Activated CD4-positive, alpha-beta memory T cell treated with anti-CD3 and anti-CD28 coated beads, Interleukin-2, amount 10 ng/mL, durations not matched to agents 7 days and 5 days (primary cell): ENCODE measurements at regions not wholly inside any gene's neighbourhood (a gene's known extent, or its start where the extent isn't known, plus 50 kb on each side); places are given as distances from the start of the nearest gene placed in this dataset.

Source experiments
- CTCF ChIA-PET: fragments of 350-600 bp; sonication (Branson Sonifier 250); formaldehyde crosslinking; loops from one replicate; lab custom pipeline; 2021; ENCODE audit warnings: antibody characterized with exemption, inconsistent platforms; lab: Charles Lee
- POLR2A ChIA-PET: fragments of 350-600 bp; sonication (Branson Sonifier 250); formaldehyde crosslinking; loops from one replicate; lab custom pipeline; 2021; ENCODE audit warnings: antibody characterized with exemption; lab: Charles Lee
- DNase-seq: peaks from one replicate; pipeline ENCODE4 v3.0.0-alpha.2; 2020
- H3K27ac Mint-ChIP-seq: one replicate; pipeline ENCODE4 v1.8.0; 2021; ENCODE audit warnings: mild to moderate bottlenecking, mixed read lengths
- H3K27me3 Mint-ChIP-seq: one replicate; pipeline ENCODE4 v1.8.0; 2021; ENCODE audit warnings: mixed read lengths
- H3K36me3 Mint-ChIP-seq: one replicate; pipeline ENCODE4 v1.8.0; 2021; ENCODE audit warnings: low read depth, mixed read lengths
- H3K4me1 Mint-ChIP-seq: one replicate; pipeline ENCODE4 v1.8.0; 2021; ENCODE audit warnings: mixed read lengths
- H3K4me3 Mint-ChIP-seq: one replicate; pipeline ENCODE4 v1.8.0; 2021; ENCODE audit warnings: mild to moderate bottlenecking, mixed read lengths
- H3K9me3 Mint-ChIP-seq: one replicate; pipeline ENCODE4 v1.8.0; 2021; ENCODE audit warnings: mixed read lengths

- no peak overlapping the region for H3K4me3 Mint-ChIP-seq
- DNase-seq: no peak
- CTCF ChIA-PET: no interaction called here
- no peaks in the 10 kb centered on the region for H3K27me3 Mint-ChIP-seq
- POLR2A ChIA-PET: no interaction called here
- no peaks in the 10 kb centered on the region for H3K9me3 Mint-ChIP-seq
- no peaks in the 10 kb centered on the region for H3K4me1 Mint-ChIP-seq
- H3K27ac Mint-ChIP-seq: no peak overlapping the region
- no peaks in the 10 kb centered on the region for H3K36me3 Mint-ChIP-seq
These were observed 288.8 kb downstream of the CENPC start for GRCh38 chr4:67256388-67257043.

DNA sequence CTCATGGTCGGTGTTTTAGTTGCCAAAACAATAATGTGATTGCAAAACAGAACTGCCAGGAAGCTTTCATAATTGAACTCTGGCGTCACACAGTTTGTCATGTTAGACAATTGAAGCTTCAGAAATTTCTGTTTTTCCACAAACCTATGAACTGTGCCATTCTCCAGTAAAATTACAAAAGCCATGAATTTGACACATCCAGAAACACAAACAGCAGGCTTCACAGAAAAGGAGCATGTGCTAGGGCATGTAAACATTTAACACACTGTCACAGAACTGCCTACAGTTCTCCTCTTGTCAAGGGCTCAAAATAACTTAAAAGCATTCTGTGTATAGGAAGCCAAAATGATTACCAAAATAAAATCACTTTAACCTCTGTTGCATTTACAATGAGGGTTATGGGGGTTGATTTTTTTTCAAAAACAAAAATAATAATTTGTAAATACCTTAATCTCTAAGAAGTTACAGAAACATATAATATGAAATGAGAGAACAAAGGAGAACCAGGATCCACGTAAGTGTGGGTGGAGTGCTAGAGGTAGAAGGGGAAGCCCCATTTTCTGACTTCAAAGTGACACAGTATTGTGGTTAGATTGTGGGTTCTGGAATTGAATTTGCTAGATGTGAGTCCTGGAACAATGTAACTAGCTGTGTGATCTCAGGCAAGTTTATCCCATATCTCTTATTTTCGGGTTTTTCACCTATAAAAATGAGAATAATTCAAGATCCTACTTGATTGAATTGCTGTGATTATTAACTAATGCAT lies 295.0 kb downstream of the CENPC start:
- Mint-ChIP-seq H3K4me3 (no peak overlapping the region), H3K36me3 (no peaks in the 10 kb centered on the region), H3K27me3 (no peaks in the 10 kb centered on the region), H3K4me1 (no peaks in the 10 kb centered on the region), H3K9me3 (no peaks in the 10 kb centered on the region), H3K27ac (no peak overlapping the region)
- POLR2A ChIA-PET: no interaction called here
- CTCF ChIA-PET: no interaction called here
- DNase-seq: no peak

DNA sequence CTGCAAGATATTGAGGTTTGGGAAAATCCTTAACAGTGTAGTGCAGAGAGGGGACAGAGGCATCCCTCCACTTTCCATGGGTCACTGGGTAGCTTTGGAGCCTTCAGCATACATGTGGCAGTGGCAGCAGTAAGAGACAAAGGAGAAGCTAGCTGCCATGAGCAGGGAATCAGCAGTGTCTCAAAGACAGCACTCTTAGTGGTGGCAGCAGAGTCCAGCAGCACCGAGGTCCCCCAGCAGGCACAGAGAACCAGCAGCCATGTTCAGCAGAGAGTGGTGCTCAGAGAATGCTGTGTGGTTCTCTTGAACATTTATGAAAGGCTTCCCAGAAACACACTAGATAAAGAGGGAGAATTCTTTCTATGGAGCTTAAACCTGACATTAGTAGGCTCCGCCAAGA lies 308.5 kb downstream of the CENPC start:
- ChIA-PET CTCF (no interaction called here), POLR2A (no interaction called here)
- H3K27ac Mint-ChIP-seq: no peak overlapping the region
- no peaks in the 10 kb centered on the region for H3K4me1 Mint-ChIP-seq
- H3K36me3 Mint-ChIP-seq: no peaks in the 10 kb centered on the region
- H3K27me3 Mint-ChIP-seq: no peaks in the 10 kb centered on the region
- no peak overlapping the region for H3K4me3 Mint-ChIP-seq
- no peaks in the 10 kb centered on the region for H3K9me3 Mint-ChIP-seq
- DNase-seq: no peak

- ChIA-PET CTCF (no interaction called here), POLR2A (no interaction called here)
- Mint-ChIP-seq H3K4me3 (no peak overlapping the region), H3K27ac (no peak overlapping the region), H3K4me1 (no peaks in the 10 kb centered on the region), H3K36me3 (no peaks in the 10 kb centered on the region), H3K9me3 (no peaks in the 10 kb centered on the region), H3K27me3 (no peaks in the 10 kb centered on the region)
- DNase-seq: no peak
These were observed 309.0 kb downstream of the CENPC start for GRCh38 chr4:67236318-67236717.

DNA sequence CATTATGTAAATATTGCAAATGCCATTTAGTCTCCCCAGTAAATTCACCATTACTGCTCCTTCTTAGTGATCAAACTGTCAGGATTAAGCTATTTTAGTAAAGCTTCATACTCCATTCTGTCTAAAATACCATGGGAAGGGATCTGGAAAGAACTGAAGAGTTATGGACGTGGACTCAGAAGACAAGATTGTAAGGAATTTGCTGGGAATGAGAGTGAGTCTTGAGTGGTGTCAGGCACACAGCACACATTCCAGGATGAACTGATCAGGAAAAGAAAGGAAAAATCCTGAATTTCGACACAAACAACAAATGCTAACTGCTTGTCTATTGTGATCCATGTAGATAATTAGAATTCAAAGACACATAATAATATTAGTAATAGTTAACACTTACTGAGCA lies 311.0 kb downstream of the CENPC start:
- Mint-ChIP-seq H3K9me3 (no peaks in the 10 kb centered on the region), H3K27ac (no peak overlapping the region), H3K27me3 (no peaks in the 10 kb centered on the region), H3K4me3 (no peak overlapping the region), H3K36me3 (no peaks in the 10 kb centered on the region), H3K4me1 (no peaks in the 10 kb centered on the region)
- ChIA-PET POLR2A (no interaction called here), CTCF (no interaction called here)
- DNase-seq: no peak

DNA sequence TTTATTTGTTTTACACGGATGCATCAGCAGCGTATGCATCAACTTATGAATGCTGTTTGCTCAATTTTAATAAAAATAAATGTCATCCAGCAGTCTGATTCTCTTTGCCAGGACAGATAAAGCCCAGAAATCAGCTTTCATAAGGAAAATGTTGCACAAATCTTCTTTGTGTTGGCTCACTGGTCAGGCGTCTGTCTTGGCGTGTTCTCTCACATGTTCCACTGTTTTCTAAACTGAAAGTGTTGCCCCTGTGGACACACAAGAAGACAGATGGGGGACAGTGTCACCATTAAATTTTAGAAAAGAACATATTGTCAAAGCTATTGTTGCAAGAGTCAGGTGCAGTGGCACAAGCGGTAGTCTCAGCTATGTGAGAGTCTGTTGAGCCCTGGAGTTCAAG lies 316.2 kb downstream of the CENPC start:
- Mint-ChIP-seq H3K27me3 (no peaks in the 10 kb centered on the region), H3K4me1 (no peaks in the 10 kb centered on the region), H3K4me3 (no peak overlapping the region), H3K36me3 (no peaks in the 10 kb centered on the region), H3K9me3 (no peaks in the 10 kb centered on the region), H3K27ac (no peak overlapping the region)
- ChIA-PET POLR2A (no interaction called here), CTCF (no interaction called here)
- no peak for DNase-seq

GRCh38 chr4:67220861-67221260 lies 324.4 kb downstream of the CENPC start:
- no peak for DNase-seq
- Mint-ChIP-seq H3K4me1 (no peaks in the 10 kb centered on the region), H3K9me3 (no peaks in the 10 kb centered on the region), H3K4me3 (no peak overlapping the region), H3K27me3 (no peaks in the 10 kb centered on the region), H3K27ac (no peak overlapping the region), H3K36me3 (no peaks in the 10 kb centered on the region)
- ChIA-PET CTCF (no interaction called here), POLR2A (no interaction called here)

DNA sequence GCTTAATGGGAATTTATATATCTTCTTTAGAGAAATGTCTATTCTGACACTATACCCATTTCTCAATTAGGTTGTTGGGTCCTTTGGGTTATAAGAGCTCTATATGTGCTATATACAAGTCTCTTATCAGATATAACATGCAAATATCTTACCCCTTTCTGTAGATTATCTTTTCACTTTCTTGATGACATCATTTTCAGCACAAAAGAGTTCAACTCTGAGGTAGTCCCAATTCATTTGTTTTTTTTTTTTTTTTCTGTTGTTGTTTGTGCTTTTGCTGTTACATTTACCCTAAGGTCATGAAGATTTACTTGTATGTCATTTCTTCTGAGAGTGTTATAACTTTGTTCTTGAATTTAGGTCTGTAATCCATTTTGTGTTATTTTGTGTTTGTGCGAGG lies 326.4 kb downstream of the CENPC start:
- CTCF ChIA-PET: no interaction called here
- no peaks in the 10 kb centered on the region for H3K27me3 Mint-ChIP-seq
- H3K27ac Mint-ChIP-seq: no peak overlapping the region
- DNase-seq: no peak
- H3K9me3 Mint-ChIP-seq: no peaks in the 10 kb centered on the region
- no peaks in the 10 kb centered on the region for H3K36me3 Mint-ChIP-seq
- H3K4me3 Mint-ChIP-seq: no peak overlapping the region
- H3K4me1 Mint-ChIP-seq: no peaks in the 10 kb centered on the region
- POLR2A ChIA-PET: no interaction called here

GRCh38 chr4:67207941-67208441 lies 337.3 kb downstream of the CENPC start:
- DNase-seq: no peak
- no peaks in the 10 kb centered on the region for H3K9me3 Mint-ChIP-seq
- H3K27ac Mint-ChIP-seq: no peak overlapping the region
- H3K27me3 Mint-ChIP-seq: no peaks in the 10 kb centered on the region
- H3K4me1 Mint-ChIP-seq: no peaks in the 10 kb centered on the region
- H3K4me3 Mint-ChIP-seq: no peak overlapping the region
- H3K36me3 Mint-ChIP-seq: no peaks in the 10 kb centered on the region
- POLR2A ChIA-PET: no interaction called here
- CTCF ChIA-PET: no interaction called here

DNA sequence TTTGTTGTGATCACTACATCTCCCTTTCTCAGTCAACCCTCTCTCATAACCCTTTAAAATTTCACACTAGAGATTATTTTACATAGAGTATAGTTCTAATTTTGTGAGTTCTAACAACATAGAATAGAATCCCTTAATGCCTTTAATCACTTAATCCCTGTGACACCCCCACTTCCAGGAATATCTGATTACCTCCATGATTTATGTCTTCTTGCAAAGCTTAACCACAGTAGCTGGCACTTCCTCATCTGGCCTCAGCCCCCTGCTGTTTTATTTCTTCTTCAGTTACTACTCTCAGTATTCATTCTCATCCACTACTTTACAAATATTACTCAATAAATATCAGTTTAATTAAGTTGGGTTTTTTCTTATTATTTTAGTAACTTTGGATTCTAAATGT lies 340.9 kb downstream of the CENPC start:
- no peaks in the 10 kb centered on the region for H3K4me1 Mint-ChIP-seq
- H3K27me3 Mint-ChIP-seq: no peaks in the 10 kb centered on the region
- no peak for DNase-seq
- no peak overlapping the region for H3K27ac Mint-ChIP-seq
- ChIA-PET POLR2A (no interaction called here), CTCF (no interaction called here)
- H3K4me3 Mint-ChIP-seq: no peak overlapping the region
- H3K9me3 Mint-ChIP-seq: no peaks in the 10 kb centered on the region
- H3K36me3 Mint-ChIP-seq: no peaks in the 10 kb centered on the region

DNA sequence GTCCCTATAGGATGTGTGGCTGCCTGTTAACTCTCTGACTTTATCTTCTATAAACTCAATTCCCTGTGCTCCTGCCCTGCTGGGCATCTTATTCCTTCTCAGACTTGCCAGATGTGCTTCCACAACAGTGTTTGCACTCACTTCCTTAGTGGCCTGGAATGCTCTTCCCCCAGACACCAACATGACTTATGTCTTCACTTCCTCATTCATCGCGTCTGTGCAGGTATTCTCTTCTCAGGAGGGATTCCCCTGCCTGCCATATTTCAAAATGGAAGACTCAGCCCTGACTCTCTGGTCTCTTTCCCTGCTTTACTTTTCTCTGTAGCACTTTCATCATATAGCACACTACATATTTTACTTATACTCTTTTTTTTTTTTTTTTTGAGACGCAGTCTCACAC lies 344.0 kb downstream of the CENPC start:
- Mint-ChIP-seq H3K9me3 (no peaks in the 10 kb centered on the region), H3K27ac (no peak overlapping the region), H3K4me3 (no peak overlapping the region), H3K36me3 (no peaks in the 10 kb centered on the region), H3K27me3 (no peaks in the 10 kb centered on the region), H3K4me1 (no peaks in the 10 kb centered on the region)
- ChIA-PET CTCF (no interaction called here), POLR2A (no interaction called here)
- no peak for DNase-seq

GRCh38 chr4:67198727-67199126 lies 346.6 kb downstream of the CENPC start:
- no peak for DNase-seq
- Mint-ChIP-seq H3K27me3 (no peaks in the 10 kb centered on the region), H3K27ac (no peak overlapping the region), H3K9me3 (no peaks in the 10 kb centered on the region), H3K4me3 (no peak overlapping the region), H3K36me3 (no peaks in the 10 kb centered on the region), H3K4me1 (no peaks in the 10 kb centered on the region)
- CTCF ChIA-PET: no interaction called here
- POLR2A ChIA-PET: no interaction called here

GRCh38 chr4:67167849-67168248 lies 377.5 kb downstream of the CENPC start:
- POLR2A ChIA-PET: no interaction called here
- Mint-ChIP-seq H3K4me1 (no peaks in the 10 kb centered on the region), H3K36me3 (no peaks in the 10 kb centered on the region), H3K4me3 (no peak overlapping the region), H3K9me3 (no peaks in the 10 kb centered on the region), H3K27me3 (no peaks in the 10 kb centered on the region), H3K27ac (no peak overlapping the region)
- CTCF ChIA-PET: no interaction called here
- DNase-seq: no peak

DNA sequence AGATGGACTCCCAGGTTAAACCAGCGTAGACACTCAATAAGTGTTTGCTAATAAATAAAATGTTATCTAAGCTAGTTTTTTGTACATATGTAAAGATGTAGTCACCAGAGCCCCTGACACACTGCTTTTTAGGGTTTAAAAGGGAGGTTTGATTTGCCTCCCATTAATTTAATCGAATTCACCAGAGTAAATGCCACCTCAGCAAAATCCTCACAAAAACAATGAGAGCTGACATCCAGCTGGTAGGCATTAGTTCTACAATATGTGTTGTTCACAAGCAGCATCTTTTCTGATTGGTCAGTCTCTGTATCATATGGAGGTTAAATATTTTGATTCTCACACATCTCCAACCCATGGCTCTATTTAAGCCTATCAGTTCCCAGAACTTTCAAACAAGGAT lies 382.6 kb downstream of the CENPC start:
- no peak overlapping the region for H3K4me3 Mint-ChIP-seq
- H3K27ac Mint-ChIP-seq: no peak overlapping the region
- no peak for DNase-seq
- ChIA-PET CTCF (no interaction called here), POLR2A (no interaction called here)
- no peaks in the 10 kb centered on the region for H3K4me1 Mint-ChIP-seq
- H3K36me3 Mint-ChIP-seq: no peaks in the 10 kb centered on the region
- no peaks in the 10 kb centered on the region for H3K9me3 Mint-ChIP-seq
- H3K27me3 Mint-ChIP-seq: no peaks in the 10 kb centered on the region
